ENCODE measurements at regions not wholly inside any gene's neighbourhood (a gene's known extent, or its start where the extent isn't known, plus 50 kb on each side); places are given as distances from the start of the nearest gene placed in this dataset.

GRCh38 chr3:145959457-145960088 lies 201.4 kb downstream of the PLOD2 start:
- TF ChIP-seq FOXM1 (IDR thresholded peaks at IDR 0.05; ENCODE audit: borderline replicate concordance, low read depth) (no peak), EP300 (IDR thresholded peaks at IDR 0.05; ENCODE audit: borderline replicate concordance) (no peak)
